GM23338 (cell line): ENCODE measurements at regions not wholly inside any gene's neighbourhood (a gene's known extent, or its start where the extent isn't known, plus 50 kb on each side); places are given as distances from the start of the nearest gene placed in this dataset.
"Not testable (repeated sequence)": the region's sequence is repeated elsewhere in the genome, so short reads cannot be mapped to it uniquely, and the experiment has no call there.

Experiments
- ATAC-seq: fragments of 200-7000 bp; cut with Tn5 transposase; 3 replicates; pipeline ENCODE4 v1.9.1; 2020
- DNase-seq: peaks from one replicate; pipeline ENCODE4 v3.0.0-alpha.2; 2015; ENCODE audit warnings: low spot score
- H2AFZ ChIP-seq: fragments of 200-600 bp; sonication (generic); 2 replicates; pipeline ENCODE4 v1.8.0; 2016; ENCODE audit warnings: antibody characterized with exemption, mild to moderate bottlenecking, moderate library complexity
- H3F3A ChIP-seq: fragments of 200-600 bp; sonication (generic); replicated peaks from 2 replicates; pipeline ENCODE4 v1.8.0; 2017; ENCODE audit warnings: antibody characterized with exemption, mixed run types, low read depth
- H3K27ac ChIP-seq: fragments of 200-600 bp; sonication (generic); 2 replicates; pipeline ENCODE4 v1.6.1; 2016; ENCODE audit warnings: low read depth
- H3K27me3 ChIP-seq: fragments of 200-600 bp; sonication (generic); 2 replicates; pipeline ENCODE4 v1.8.0; 2016; ENCODE audit warnings: mild to moderate bottlenecking, mixed run types, moderate library complexity; ENCODE audit not compliant: insufficient read depth
- H3K36me3 ChIP-seq: fragments of 200-600 bp; sonication (generic); 2 replicates; pipeline ENCODE4 v1.8.0; 2016; ENCODE audit warnings: mild to moderate bottlenecking; ENCODE audit not compliant: insufficient read depth
- H3K4me1 ChIP-seq: fragments of 200-600 bp; sonication (generic); 2 replicates; pipeline ENCODE4 v1.8.0; 2016; ENCODE audit warnings: mild to moderate bottlenecking, moderate library complexity; ENCODE audit not compliant: insufficient read depth
- H3K4me2 ChIP-seq: fragments of 200-600 bp; sonication (generic); 2 replicates; pipeline ENCODE4 v1.7.1; 2017; ENCODE audit warnings: mixed run types
- H3K4me3 ChIP-seq: fragments of 200-600 bp; sonication (generic); 2 replicates; pipeline ENCODE4 v1.6.1; 2016; ENCODE audit warnings: mixed run types
- H3K79me2 ChIP-seq: fragments of 200-600 bp; sonication (generic); replicated peaks from 2 replicates; pipeline ENCODE4 v1.8.0; 2017; ENCODE audit warnings: mild to moderate bottlenecking; ENCODE audit not compliant: insufficient read depth
- H3K9me2 ChIP-seq: fragments of 200-600 bp; sonication (generic); 2 replicates; pipeline ENCODE4 v1.8.0; 2017; ENCODE audit not compliant: insufficient read depth
- H4K20me1 ChIP-seq: fragments of 200-600 bp; sonication (generic); replicated peaks from 2 replicates; pipeline ENCODE4 v1.8.0; 2017; ENCODE audit warnings: mild to moderate bottlenecking; ENCODE audit not compliant: insufficient read depth
- H3K27ac Mint-ChIP-seq: 2 replicates; pipeline ENCODE4 v1.8.0; 2020; ENCODE audit warnings: inconsistent platforms, mild to moderate bottlenecking, moderate library complexity, mixed read lengths
- H3K27me3 Mint-ChIP-seq: 3 replicates; pipeline ENCODE4 v1.8.0; 2022; ENCODE audit warnings: low read depth, mild to moderate bottlenecking, moderate library complexity, mixed read lengths, inconsistent platforms; ENCODE audit not compliant: insufficient read depth, poor library complexity
- H3K36me3 Mint-ChIP-seq: 3 replicates; pipeline ENCODE4 v1.8.0; 2021; ENCODE audit warnings: low read depth, mild to moderate bottlenecking, inconsistent platforms, moderate library complexity, mixed read lengths
- H3K4me1 Mint-ChIP-seq: 3 replicates; pipeline ENCODE4 v1.8.0; 2020; ENCODE audit warnings: mild to moderate bottlenecking, inconsistent platforms, mixed read lengths
- H3K4me3 Mint-ChIP-seq: 3 replicates; pipeline ENCODE4 v1.8.0; 2021; ENCODE audit warnings: moderate library complexity, mild to moderate bottlenecking, inconsistent platforms, mixed read lengths
- H3K9me3 Mint-ChIP-seq: 3 replicates; pipeline ENCODE4 v1.8.0; 2020; ENCODE audit warnings: moderate library complexity, mild to moderate bottlenecking, inconsistent platforms, mixed read lengths
- CREB1 ChIP-seq: fragments of 250-450 bp; sonication (Bioruptor Pico); IDR thresholded peaks from 2 replicates; pipeline ENCODE4 v1.5.0; 2020; ENCODE audit warnings: low read depth, mild to moderate bottlenecking, moderate library complexity
- CTCF ChIP-seq, 2 experiments: fragments of 200-600 bp in 1 of 2; sonication (generic) in 1 of 2; conservative IDR thresholded peaks; 2 replicates each; pipeline versions ENCODE4 v1.5.1 to v1.6.1; 2016 to 2017; ENCODE audit warnings: antibody characterized with exemption in 2 of 2, low read depth in 2 of 2, mild to moderate bottlenecking in 2 of 2, moderate library complexity in 1 of 2
- ETS1 ChIP-seq: IDR thresholded peaks from 2 replicates; pipeline ENCODE4 v1.6.1; 2016; ENCODE audit warnings: antibody characterized with exemption
- EZH2 ChIP-seq: fragments of 200-600 bp; sonication (generic); IDR thresholded peaks from one replicate; pipeline ENCODE4 v1.8.0; 2017; ENCODE audit warnings: antibody characterized with exemption, mild to moderate bottlenecking, low read depth; ENCODE audit not compliant: unreplicated experiment
- JUNB ChIP-seq: IDR thresholded peaks from one replicate; pipeline ENCODE4 v1.6.1; 2016; ENCODE audit warnings: antibody characterized with exemption; ENCODE audit not compliant: unreplicated experiment
- POLR2AphosphoS5 ChIP-seq: IDR thresholded peaks from 2 replicates; pipeline ENCODE4 v1.6.1; 2016; ENCODE audit warnings: antibody characterized with exemption, low read depth
- REST ChIP-seq: IDR thresholded peaks from one replicate; pipeline ENCODE4 v1.6.1; 2018; ENCODE audit warnings: antibody characterized with exemption; ENCODE audit not compliant: unreplicated experiment
- STAT1 ChIP-seq: IDR thresholded peaks from one replicate; pipeline ENCODE4 v1.6.1; 2016; ENCODE audit warnings: antibody characterized with exemption; ENCODE audit not compliant: unreplicated experiment
- ZNF114 ChIP-seq: fragments of 250-450 bp; sonication (Bioruptor Pico); IDR thresholded peaks from 2 replicates; pipeline ENCODE4 v1.5.0; 2020; ENCODE audit warnings: mild to moderate bottlenecking, moderate library complexity
- ZNF331 ChIP-seq: fragments of 250-450 bp; sonication (Bioruptor Pico); IDR thresholded peaks from 2 replicates; pipeline ENCODE4 v1.5.0; 2020; ENCODE audit warnings: low read depth, mild to moderate bottlenecking, moderate library complexity
- ZNF462 ChIP-seq: fragments of 250-450 bp; sonication (Bioruptor Pico); IDR thresholded peaks from 2 replicates; pipeline ENCODE4 v1.5.0; 2020; ENCODE audit warnings: mild to moderate bottlenecking, moderate library complexity

GRCh38 chr4:155054042-155054441, 154.4 kb upstream of the NPY2R start:
- not testable (repeated sequence) for H3K27ac ChIP-seq, H3K27me3 Mint-ChIP-seq, H3K79me2 ChIP-seq, H3K36me3 Mint-ChIP-seq, H3K4me3 ChIP-seq, H3F3A ChIP-seq, DNase-seq, H3K36me3 ChIP-seq, H3K4me2 ChIP-seq, H3K4me3 Mint-ChIP-seq, H3K4me1 ChIP-seq, ATAC-seq, H3K9me2 ChIP-seq, H3K4me1 Mint-ChIP-seq, H3K9me3 Mint-ChIP-seq, H2AFZ ChIP-seq, H3K27ac Mint-ChIP-seq, H4K20me1 ChIP-seq, H3K27me3 ChIP-seq

- no peak overlapping the region for H2AFZ ChIP-seq
- H3K9me2 ChIP-seq: no peaks in the 10 kb centered on the region
- Mint-ChIP-seq H3K27me3 (no peaks in the 10 kb centered on the region), H3K4me1 (peaks cover 25% of the 10 kb centered on the region), H3K4me3 (no peak overlapping the region), H3K9me3 (no peaks in the 10 kb centered on the region), H3K27ac (no peak overlapping the region), H3K36me3 (no peaks in the 10 kb centered on the region)
- H3K79me2 ChIP-seq: no peaks in the 10 kb centered on the region
- H3K4me1 ChIP-seq: peaks cover 20% of the 10 kb centered on the region
- peak overlapping the region; percentile 56; the same call in 1 of the 2 replicates for H3K4me2 ChIP-seq
- ATAC-seq: no peak
- H3F3A ChIP-seq: no peaks in the 10 kb centered on the region
- no peaks in the 10 kb centered on the region for H4K20me1 ChIP-seq
- no peaks in the 10 kb centered on the region for H3K36me3 ChIP-seq
- no peak overlapping the region for H3K4me3 ChIP-seq
- no peak for DNase-seq
- no peak overlapping the region for H3K27ac ChIP-seq
- H3K27me3 ChIP-seq: no peaks in the 10 kb centered on the region
- no peak for TF ChIP-seq ZNF462 (CRISPR knock-in tag)
- TF ChIP-seq ETS1: no peak
- TF ChIP-seq EZH2: no peak
- TF ChIP-seq ZNF114 (CRISPR knock-in tag): no peak
- no peak for TF ChIP-seq STAT1
- TF ChIP-seq CREB1 (CRISPR knock-in tag): no peak
- no peak for TF ChIP-seq CTCF (conservative IDR thresholded peaks at IDR 0.05; ENCODE audit: low read depth in 2 of 2)
- TF ChIP-seq POLR2AphosphoS5: no peak
- TF ChIP-seq ZNF331 (CRISPR knock-in tag): no peak
- TF ChIP-seq REST: no peak
- no peak for TF ChIP-seq JUNB
Observed at GRCh38 chr4:155060419-155060818, 148.0 kb upstream of the NPY2R start.
